NCI-H524 (cell line): ENCODE measurements at regions not wholly inside any gene's neighbourhood (a gene's known extent, or its start where the extent isn't known, plus 50 kb on each side); places are given as distances from the start of the nearest gene placed in this dataset.

Experiments
- DNase-seq, 2 experiments: peaks; one replicate each; lab custom pipeline; 2025; lab: John Stamatoyannopoulos, UW

- DNase-seq, result peak in 1 of 2 experiments; percentile 23
Measured at GRCh38 chr9:19511694-19512093, 102.9 kb downstream of the ACER2 start.

DNA sequence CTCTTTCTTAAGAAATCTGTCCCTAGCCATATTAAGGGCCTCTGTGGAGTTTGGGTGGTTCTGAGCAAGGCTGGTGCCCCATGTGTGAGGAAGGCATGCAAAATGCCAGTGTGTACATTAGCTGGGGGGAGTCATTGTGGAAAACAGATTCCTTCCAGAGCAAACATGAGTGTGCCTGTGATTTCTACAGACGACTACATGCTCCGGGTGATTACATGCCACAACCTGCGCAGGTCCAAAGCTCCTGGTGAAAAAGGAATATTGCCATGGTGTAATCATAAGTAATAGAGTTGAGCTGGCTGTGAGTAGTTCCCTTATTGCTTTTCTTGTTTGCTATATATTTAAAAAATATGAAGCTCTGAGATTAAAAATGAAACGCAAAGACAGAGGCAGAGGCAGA, 102.1 kb downstream of the ACER2 start:
- DNase-seq, result no peak
